ENCODE measurements at regions not wholly inside any gene's neighbourhood (a gene's known extent, or its start where the extent isn't known, plus 50 kb on each side); places are given as distances from the start of the nearest gene placed in this dataset.

DNA sequence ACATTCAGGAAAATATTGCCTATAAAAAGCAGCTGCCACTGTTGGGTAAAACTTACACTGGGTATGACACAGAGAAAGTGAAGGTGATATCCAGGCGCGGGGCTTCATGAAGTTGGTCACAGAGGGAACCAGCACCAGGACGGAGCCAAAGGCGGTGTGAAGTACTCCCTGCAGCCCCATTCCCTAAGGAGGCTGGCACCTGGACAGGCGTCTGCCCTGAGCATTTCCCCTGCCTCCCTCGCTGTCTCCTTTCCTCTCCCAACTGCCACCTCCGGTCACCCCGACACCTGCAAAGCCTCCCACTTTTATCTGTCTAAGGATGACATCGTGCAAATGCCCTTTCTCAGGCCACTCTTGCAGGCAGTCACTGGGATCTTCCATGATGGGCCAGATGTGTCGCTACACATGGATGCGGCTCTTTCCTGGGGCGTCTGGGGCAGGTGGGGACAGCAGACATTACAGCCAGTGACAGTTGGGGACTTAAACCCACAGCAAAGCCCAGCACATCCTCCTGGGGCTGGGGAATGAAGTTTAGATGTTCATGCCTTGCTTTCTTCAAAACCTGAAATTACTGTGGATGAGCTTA, 367.7 kb upstream of the IRX4 start:
- no peak for TF ChIP-seq CTCF (IDR thresholded peaks at IDR 0.05)
- no peak for TF ChIP-seq ZFX (IDR thresholded peaks at IDR 0.05; ENCODE audit: borderline replicate concordance)
